Gastroesophageal sphincter (tissue), 4 donors: ENCODE measurements at regions not wholly inside any gene's neighbourhood (a gene's known extent, or its start where the extent isn't known, plus 50 kb on each side); places are given as distances from the start of the nearest gene placed in this dataset.

Source experiments
- ATAC-seq: fragments of 150-250 bp; one replicate; pipeline ENCODE4 v1.9.1; 2016; ENCODE audit warnings: mild to moderate bottlenecking, moderate library complexity
- H3K27ac ChIP-seq, 4 donors: fragments of 200-600 bp; sonication (generic) in 3 of 4; 1 replicate in 3 of 4; 2 replicates in 1 of 4; pipeline ENCODE4 v1.5.1; 2016 to 2019
- H3K27me3 ChIP-seq: fragments of 200-600 bp; sonication (generic); one replicate; pipeline ENCODE4 v1.5.1; 2019
- H3K36me3 ChIP-seq, 2 donors: fragments of 200-600 bp; sonication (generic); one replicate each; pipeline ENCODE4 v1.5.1; 2019; ENCODE audit warnings: control low read depth in 1 of 2
- H3K4me1 ChIP-seq, 3 donors: fragments of 200-600 bp; sonication (generic); 1 replicate in 2 of 3; 2 replicates in 1 of 3; pipeline ENCODE4 v1.5.1; 2016 to 2019; ENCODE audit warnings: control low read depth in 2 of 3
- H3K4me3 ChIP-seq, 2 donors: fragments of 200-600 bp; sonication (generic); one replicate each; pipeline ENCODE4 v1.5.1; 2019; ENCODE audit warnings: mild to moderate bottlenecking in 1 of 2, moderate library complexity in 1 of 2
- H3K9me3 ChIP-seq, 3 donors: fragments of 200-600 bp; sonication (generic); one replicate each; pipeline ENCODE4 v1.5.1; 2017 to 2019; ENCODE audit warnings: control low read depth in 2 of 3
- EP300 ChIP-seq: sonication (generic); formaldehyde crosslinking; IDR thresholded peaks from one replicate; pipeline ENCODE4 v1.6.1; 2017; ENCODE audit warnings: antibody characterized with exemption, mild to moderate bottlenecking
- POLR2A ChIP-seq, 2 donors: fragments of 450-650 bp; IDR thresholded peaks; one replicate each; pipeline ENCODE4 v1.6.1; 2017; ENCODE audit warnings: antibody characterized with exemption in 2 of 2, mild to moderate bottlenecking in 2 of 2, moderate library complexity in 1 of 2
- POLR2AphosphoS5 ChIP-seq: sonication (generic); formaldehyde crosslinking; IDR thresholded peaks from one replicate; pipeline ENCODE4 v1.6.1; 2017; ENCODE audit warnings: antibody characterized with exemption
- WGBS, 2 donors: methylation state at CpG; one replicate each; pipeline ENCODE4 v1.1.5; 2018; ENCODE audit warnings: low coverage in 1 of 2; 5-methylcytosine and 5-hydroxymethylcytosine counted together
- TF ChIP-seq, protein P1 (sequence below), 4 experiments: fragments of 200-600 bp in 2 of 4; fragments of 450-650 bp in 2 of 4; sonication (generic) in 1 of 4; IDR thresholded peaks; one replicate each; pipeline ENCODE4 v1.5.1; 2017 to 2019; ENCODE audit warnings: antibody characterized with exemption in 4 of 4, mild to moderate bottlenecking in 2 of 4, moderate library complexity in 2 of 4

DNA sequence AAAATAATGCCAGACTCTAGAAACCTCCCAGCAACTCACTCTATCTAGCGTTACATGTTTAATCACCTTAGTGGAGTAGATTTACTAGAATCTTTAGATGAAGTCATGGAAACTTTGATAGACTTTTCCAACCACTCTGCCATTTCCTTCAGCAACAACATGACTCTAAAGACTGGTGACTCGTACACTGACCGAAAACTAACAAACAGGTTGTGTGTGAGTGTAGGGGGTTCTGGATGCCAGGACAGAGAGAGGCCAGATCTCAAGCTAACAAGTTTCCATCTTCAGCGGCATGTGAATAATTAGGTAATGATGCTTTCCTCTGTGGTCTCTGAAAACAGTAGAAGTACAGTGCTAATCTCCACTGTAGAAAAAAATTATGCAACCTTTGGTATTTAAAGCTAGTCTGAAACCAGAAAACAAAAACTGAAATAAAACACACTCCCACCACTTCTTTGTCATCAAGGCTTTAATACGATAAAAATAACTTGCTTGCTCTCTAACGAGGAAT, 286.4 kb downstream of the PRDM5 start:
- TF ChIP-seq POLR2A (IDR thresholded peaks at IDR 0.05), result no peak
- no peak for TF ChIP-seq EP300
- no peak for TF ChIP-seq POLR2AphosphoS5
- TF ChIP-seq, protein P1, sequence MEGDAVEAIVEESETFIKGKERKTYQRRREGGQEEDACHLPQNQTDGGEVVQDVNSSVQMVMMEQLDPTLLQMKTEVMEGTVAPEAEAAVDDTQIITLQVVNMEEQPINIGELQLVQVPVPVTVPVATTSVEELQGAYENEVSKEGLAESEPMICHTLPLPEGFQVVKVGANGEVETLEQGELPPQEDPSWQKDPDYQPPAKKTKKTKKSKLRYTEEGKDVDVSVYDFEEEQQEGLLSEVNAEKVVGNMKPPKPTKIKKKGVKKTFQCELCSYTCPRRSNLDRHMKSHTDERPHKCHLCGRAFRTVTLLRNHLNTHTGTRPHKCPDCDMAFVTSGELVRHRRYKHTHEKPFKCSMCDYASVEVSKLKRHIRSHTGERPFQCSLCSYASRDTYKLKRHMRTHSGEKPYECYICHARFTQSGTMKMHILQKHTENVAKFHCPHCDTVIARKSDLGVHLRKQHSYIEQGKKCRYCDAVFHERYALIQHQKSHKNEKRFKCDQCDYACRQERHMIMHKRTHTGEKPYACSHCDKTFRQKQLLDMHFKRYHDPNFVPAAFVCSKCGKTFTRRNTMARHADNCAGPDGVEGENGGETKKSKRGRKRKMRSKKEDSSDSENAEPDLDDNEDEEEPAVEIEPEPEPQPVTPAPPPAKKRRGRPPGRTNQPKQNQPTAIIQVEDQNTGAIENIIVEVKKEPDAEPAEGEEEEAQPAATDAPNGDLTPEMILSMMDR (IDR thresholded peaks at IDR 0.05), result no peak
- Histone ChIP-seq H3K27me3 (no peaks in the 10 kb centered on the region), H3K4me3 (no peak overlapping the region), H3K4me1 (no peaks in the 10 kb centered on the region), H3K36me3 (no peaks in the 10 kb centered on the region), H3K27ac (no peak overlapping the region), H3K9me3 (no peaks in the 10 kb centered on the region)
- WGBS, 2 donors, result 84 to 93% methylated on average over 4 to 6 of the region's 6 CpGs
- ATAC-seq, result no peak

DNA sequence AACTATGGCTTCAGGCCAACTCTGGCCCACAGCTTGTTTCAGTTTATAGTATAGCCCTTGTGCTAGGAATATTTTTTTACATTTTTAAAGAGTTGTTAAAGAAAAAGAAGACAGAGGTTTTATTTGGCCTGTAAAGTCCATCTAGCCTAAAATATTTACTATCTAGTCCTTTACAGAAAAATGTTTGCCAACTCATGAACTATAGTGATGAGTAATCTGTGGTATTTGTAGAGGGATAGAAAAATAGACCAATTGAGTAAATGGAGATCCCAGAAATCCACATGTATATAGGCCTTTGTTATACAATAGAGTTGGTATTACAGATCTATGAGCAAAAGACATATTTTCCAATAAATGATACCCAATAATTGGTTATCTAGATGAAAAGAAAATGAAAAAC, 288.7 kb downstream of the PRDM5 start:
- no peaks in the 10 kb centered on the region for H3K4me1 ChIP-seq
- no peaks in the 10 kb centered on the region for H3K27me3 ChIP-seq
- no peak for ATAC-seq
- no peak overlapping the region for H3K27ac ChIP-seq
- no peak overlapping the region for H3K4me3 ChIP-seq
- no peaks in the 10 kb centered on the region for H3K36me3 ChIP-seq
- TF ChIP-seq POLR2AphosphoS5, result no peak
- TF ChIP-seq EP300, result no peak
- peaks cover 0 to 3% (median 0%) of the 10 kb centered on the region in 3 donors for H3K9me3 ChIP-seq

DNA sequence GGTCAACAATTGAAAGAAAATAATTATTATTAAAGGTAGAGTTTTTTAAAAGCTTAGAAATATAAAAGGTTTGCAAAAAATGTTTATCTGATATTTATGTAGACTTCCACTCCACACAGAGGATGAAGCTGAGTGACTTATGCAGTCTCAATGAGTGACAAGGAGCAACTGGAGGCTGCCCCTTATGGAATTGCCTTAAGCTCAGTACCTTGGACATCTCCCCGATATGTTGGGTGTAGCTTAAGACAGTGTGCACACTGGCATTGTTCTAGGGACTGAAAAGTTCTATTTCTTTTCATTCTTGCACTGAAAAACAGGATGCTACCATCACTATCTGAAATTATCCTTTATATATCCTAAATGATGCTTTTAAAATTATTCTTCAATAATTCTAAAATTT, 292.1 kb downstream of the PRDM5 start:
- no peak for TF ChIP-seq POLR2AphosphoS5
- TF ChIP-seq POLR2A (IDR thresholded peaks at IDR 0.05), result no peak
- TF ChIP-seq, protein P1 (IDR thresholded peaks at IDR 0.05), result no peak
- no peak for TF ChIP-seq EP300
- Histone ChIP-seq H3K4me1 (no peaks in the 10 kb centered on the region), H3K36me3 (no peaks in the 10 kb centered on the region), H3K27ac (no peak overlapping the region), H3K4me3 (no peak overlapping the region), H3K9me3 (peaks cover 0 to 3% (median 0%) of the 10 kb centered on the region in 3 donors), H3K27me3 (no peaks in the 10 kb centered on the region)
- 88 to 89% methylated on average over 1 of the region's 1 CpG for WGBS, 2 donors
- ATAC-seq, result no peak

DNA sequence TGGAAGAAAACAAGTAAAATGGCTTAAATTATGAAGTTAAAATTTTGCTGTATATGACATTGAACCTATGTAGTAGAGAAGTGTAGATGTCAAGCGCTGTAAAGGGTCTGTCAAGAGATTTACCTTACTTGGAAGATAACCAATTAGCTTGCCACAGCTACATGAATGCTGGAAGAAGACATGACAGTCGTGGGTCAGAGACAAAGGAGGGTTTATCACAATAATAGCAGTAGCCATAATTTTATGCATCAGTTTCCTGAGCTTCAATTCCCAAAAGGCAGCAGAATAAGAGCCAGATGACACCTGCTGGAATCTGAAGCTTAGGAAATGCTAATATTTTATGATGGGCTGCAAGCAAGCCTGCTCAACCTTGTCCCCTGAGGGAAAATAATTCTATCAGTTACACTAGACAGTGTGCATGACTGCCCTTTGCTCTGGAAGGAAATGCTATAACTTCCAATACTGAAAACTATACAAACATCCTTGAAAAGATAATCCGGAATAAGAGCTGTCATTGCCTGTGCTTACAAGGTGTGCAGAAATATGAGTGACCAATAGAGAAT, 292.9 kb downstream of the PRDM5 start:
- 74 to 78% methylated on average over 3 of the region's 3 CpGs for WGBS, 2 donors

DNA sequence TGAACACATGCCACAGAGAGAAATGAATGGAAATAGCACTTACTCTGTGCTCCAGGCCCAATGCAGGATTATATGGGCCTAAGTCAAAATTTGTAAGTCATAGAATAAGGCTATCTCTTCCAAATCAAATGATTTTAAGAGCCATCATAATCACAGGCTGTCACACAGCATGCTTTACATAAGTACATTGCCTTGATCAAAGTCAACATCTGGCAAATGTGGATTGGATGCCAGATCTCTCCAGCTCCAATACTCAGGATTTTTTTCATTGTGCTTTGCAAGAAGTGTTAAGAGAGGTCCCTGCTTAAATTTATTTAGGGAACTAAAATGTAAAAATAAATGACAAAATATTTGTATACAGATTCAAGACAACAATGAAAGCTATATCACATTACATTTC, 299.9 kb downstream of the PRDM5 start:
- TF ChIP-seq EP300 (no peak), POLR2AphosphoS5 (no peak), POLR2A (IDR thresholded peaks at IDR 0.05) (no peak)
- TF ChIP-seq, protein P1 (IDR thresholded peaks at IDR 0.05), result no peak
- ATAC-seq, result no peak
- Histone ChIP-seq H3K4me3 (no peak overlapping the region), H3K36me3 (no peaks in the 10 kb centered on the region), H3K4me1 (no peaks in the 10 kb centered on the region), H3K27me3 (no peaks in the 10 kb centered on the region), H3K9me3 (no peaks in the 10 kb centered on the region), H3K27ac (no peak overlapping the region)

More for the DNA sequence above, 292.9 kb downstream of the PRDM5 start:
- Histone ChIP-seq H3K4me3 (no peak overlapping the region), H3K36me3 (no peaks in the 10 kb centered on the region), H3K27ac (no peak overlapping the region), H3K27me3 (no peaks in the 10 kb centered on the region), H3K4me1 (no peaks in the 10 kb centered on the region), H3K9me3 (peaks cover 0 to 3% (median 0%) of the 10 kb centered on the region in 3 donors)
- ATAC-seq, result no peak
- TF ChIP-seq POLR2A (IDR thresholded peaks at IDR 0.05) (no peak), POLR2AphosphoS5 (no peak), EP300 (no peak)
- TF ChIP-seq, protein P1 (IDR thresholded peaks at IDR 0.05), result no peak
